ENCODE measurements at regions not wholly inside any gene's neighbourhood (a gene's known extent, or its start where the extent isn't known, plus 50 kb on each side); places are given as distances from the start of the nearest gene placed in this dataset.

- no peak for TF ChIP-seq EGR1 (IDR thresholded peaks at IDR 0.05; ENCODE audit: borderline replicate concordance, low read depth, low read length)
- TF ChIP-seq POLR2A (IDR thresholded peaks at IDR 0.05; ENCODE audit: control extremely low read depth in 1 of 2, low read depth in 2 of 2, low read length in 2 of 2) = no peak
- no peak for TF ChIP-seq RAD21 (IDR thresholded peaks at IDR 0.05 in 1 of 2, conservative IDR thresholded peaks at IDR 0.05 in 1 of 2; ENCODE audit: low read depth in 2 of 2, low read length in 2 of 2)
- no peak for TF ChIP-seq KDM1A (IDR thresholded peaks at IDR 0.05; ENCODE audit: borderline replicate concordance, low read length)
- no peak for TF ChIP-seq CTCF (IDR thresholded peaks at IDR 0.05; ENCODE audit: control extremely low read depth in 1 of 3, insufficient read depth in 1 of 3, low read depth in 1 of 3, low read length in 3 of 3)
- no peak for TF ChIP-seq ATF3 (IDR thresholded peaks at IDR 0.05; ENCODE audit: insufficient read depth, low read depth, low read length)
- TF ChIP-seq SAP30 (IDR thresholded peaks at IDR 0.05; ENCODE audit: insufficient read depth, insufficient replicate concordance, low read length) = no peak
- TF ChIP-seq RFX5 (IDR thresholded peaks at IDR 0.05; ENCODE audit: borderline replicate concordance, low read depth, low read length) = no peak
- no peak for TF ChIP-seq JUN (IDR thresholded peaks at IDR 0.05; ENCODE audit: low read depth, low read length)
- no peak for TF ChIP-seq GTF2F1 (IDR thresholded peaks at IDR 0.05; ENCODE audit: borderline replicate concordance, low read depth, low read length)
Measured at GRCh38 chr15:77719450-77719849, 86.7 kb upstream of the LINGO1 start.

Measured in H1 (cell line).